SK-N-MC (cell line): ENCODE measurements at regions not wholly inside any gene's neighbourhood (a gene's known extent, or its start where the extent isn't known, plus 50 kb on each side); places are given as distances from the start of the nearest gene placed in this dataset.

Source experiments
- EZH2 ChIP-seq: fragments of 200-600 bp; sonication (generic); IDR thresholded peaks from one replicate; pipeline ENCODE4 v1.6.1; 2017; ENCODE audit warnings: antibody characterized with exemption
- FOXP2 ChIP-seq: optimal IDR thresholded peaks from 2 replicates; pipeline ENCODE3; 2011; ENCODE audit warnings: mild to moderate bottlenecking, moderate library complexity; ENCODE audit not compliant: insufficient read depth; ENCODE audit errors: extremely low read length, control extremely low read depth
- POLR2AphosphoS5 ChIP-seq: IDR thresholded peaks from 2 replicates; pipeline ENCODE4 v1.6.1; 2012; ENCODE audit warnings: mild to moderate bottlenecking, low read depth, low read length, borderline replicate concordance

DNA sequence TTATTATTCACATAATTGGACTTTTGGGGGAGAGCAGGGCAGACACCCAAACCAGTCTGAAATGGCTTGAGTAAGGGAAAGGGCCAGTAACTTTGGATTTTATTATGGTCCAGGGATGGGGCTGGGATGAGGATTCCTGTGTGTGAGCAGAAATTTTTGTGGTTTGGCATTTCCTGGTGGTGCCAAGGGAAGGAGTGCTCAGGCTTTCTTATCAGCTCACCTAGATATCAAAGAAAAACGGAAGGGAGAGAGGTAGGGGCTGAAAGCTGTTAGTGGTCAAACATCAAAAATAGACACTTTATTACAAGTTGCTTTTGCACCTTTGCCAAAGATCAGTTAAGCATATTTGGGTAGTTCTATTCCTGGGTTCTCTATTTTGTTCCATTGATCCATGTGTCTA is 128.5 kb upstream of the DIPK2B start:
- TF ChIP-seq EZH2 (no peak), POLR2AphosphoS5 (no peak), FOXP2 (no peak)
